MM.1S (cell line): ENCODE measurements at regions not wholly inside any gene's neighbourhood (a gene's known extent, or its start where the extent isn't known, plus 50 kb on each side); places are given as distances from the start of the nearest gene placed in this dataset.

Experiments
- DNase-seq: peaks from one replicate; pipeline ENCODE4 v3.0.0-alpha.2; 2015
- H2AFZ ChIP-seq: fragments of 300-600 bp; sonication (generic); 2 replicates; pipeline ENCODE4 v1.6.0; 2016; ENCODE audit warnings: antibody characterized with exemption, low read length
- H3F3A ChIP-seq: fragments of 300-600 bp; sonication (generic); 2 replicates; pipeline ENCODE4 v1.6.1; 2016; ENCODE audit warnings: mild to moderate bottlenecking, antibody characterized with exemption, low read length, moderate library complexity, mixed read lengths; ENCODE audit not compliant: insufficient read depth
- H3K27ac ChIP-seq: fragments of 300-600 bp; sonication (generic); 2 replicates; pipeline ENCODE4 v1.5.1; 2016; ENCODE audit warnings: mild to moderate bottlenecking, low read length
- H3K27me3 ChIP-seq: fragments of 300-600 bp; sonication (generic); replicated peaks from 2 replicates; pipeline ENCODE4 v1.6.0; 2016; ENCODE audit warnings: low read length; ENCODE audit not compliant: insufficient read depth
- H3K36me3 ChIP-seq: fragments of 300-600 bp; sonication (generic); replicated peaks from 2 replicates; pipeline ENCODE4 v1.6.1; 2016; ENCODE audit warnings: mild to moderate bottlenecking, low read length, mixed read lengths; ENCODE audit not compliant: insufficient read depth
- H3K4me1 ChIP-seq: fragments of 300-600 bp; sonication (generic); 2 replicates; pipeline ENCODE4 v1.6.1; 2016; ENCODE audit warnings: low read length, mixed read lengths
- H3K4me2 ChIP-seq: fragments of 300-600 bp; sonication (generic); 2 replicates; pipeline ENCODE4 v1.6.0; 2016; ENCODE audit warnings: low read depth, low read length
- H3K4me3 ChIP-seq: fragments of 300-600 bp; sonication (generic); 2 replicates; pipeline ENCODE4 v1.5.1; 2016; ENCODE audit warnings: low read length, mixed read lengths
- H3K79me2 ChIP-seq: fragments of 300-600 bp; sonication (generic); 2 replicates; pipeline ENCODE4 v1.6.1; 2016; ENCODE audit warnings: mixed run types, low read length, mixed read lengths
- H3K9ac ChIP-seq: fragments of 300-600 bp; sonication (generic); 2 replicates; pipeline ENCODE4 v1.6.1; 2016; ENCODE audit warnings: low read length, mixed read lengths
- H3K9me2 ChIP-seq: fragments of 300-600 bp; sonication (generic); replicated peaks from 2 replicates; pipeline ENCODE4 v1.6.1; 2016; ENCODE audit warnings: mild to moderate bottlenecking, low read length, mixed read lengths; ENCODE audit not compliant: insufficient read depth
- H3K9me3 ChIP-seq: fragments of 300-600 bp; sonication (generic); replicated peaks from 2 replicates; pipeline ENCODE4 v1.6.1; 2016; ENCODE audit warnings: mild to moderate bottlenecking, low read length, mixed read lengths; ENCODE audit not compliant: insufficient read depth
- H4K20me1 ChIP-seq: fragments of 300-600 bp; sonication (generic); 2 replicates; pipeline ENCODE4 v1.6.1; 2016; ENCODE audit warnings: mild to moderate bottlenecking, low read length, moderate library complexity, mixed read lengths; ENCODE audit not compliant: insufficient read depth
- EZH2 ChIP-seq: fragments of 300-600 bp; sonication (generic); optimal IDR thresholded peaks from 2 replicates; pipeline ENCODE3; 2017; ENCODE audit warnings: low read depth, mild to moderate bottlenecking, antibody characterized with exemption, low read length, mixed read lengths
- EZH2phosphoT487 ChIP-seq: fragments of 300-600 bp; sonication (generic); IDR thresholded peaks from 2 replicates; pipeline ENCODE4 v1.6.1; 2018; ENCODE audit warnings: antibody characterized with exemption, low read length
- TF ChIP-seq, protein P1 (sequence below): fragments of 300-600 bp; sonication (generic); IDR thresholded peaks from 2 replicates; pipeline ENCODE4 v1.5.1; 2016; ENCODE audit warnings: antibody characterized with exemption, low read length, mixed read lengths

DNA sequence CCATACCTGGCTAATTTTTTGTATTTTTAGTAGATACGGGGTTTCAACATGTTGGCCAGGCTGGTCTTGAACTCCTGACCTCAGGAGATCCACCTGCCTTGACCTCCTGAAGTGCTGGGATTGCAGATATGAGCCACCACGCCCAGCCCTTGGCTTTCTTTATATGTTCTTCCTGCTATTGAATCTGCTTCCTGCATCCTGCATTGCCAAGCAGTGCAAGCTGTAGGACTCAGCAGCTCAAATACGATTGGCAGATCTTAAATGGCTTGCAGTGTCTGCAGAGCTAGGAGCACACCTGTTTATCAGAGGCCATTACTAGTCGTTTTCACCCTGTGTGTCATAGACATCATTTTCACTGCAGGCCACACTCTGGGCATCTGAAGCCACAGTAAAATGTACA lies 426.2 kb upstream of the PPP2R3A start:
- Histone ChIP-seq H3K4me2 (no peak overlapping the region), H3K79me2 (no peaks in the 10 kb centered on the region), H3K4me1 (no peaks in the 10 kb centered on the region), H3K9me2 (no peaks in the 10 kb centered on the region), H3K27ac (no peak overlapping the region), H3K4me3 (no peak overlapping the region), H3K9me3 (no peaks in the 10 kb centered on the region), H3K9ac (no peak overlapping the region), H4K20me1 (no peaks in the 10 kb centered on the region), H3F3A (no peaks in the 10 kb centered on the region), H3K36me3 (no peaks in the 10 kb centered on the region), H2AFZ (no peak overlapping the region), H3K27me3 (no peaks in the 10 kb centered on the region)
- no peak for DNase-seq
- TF ChIP-seq, protein P1, sequence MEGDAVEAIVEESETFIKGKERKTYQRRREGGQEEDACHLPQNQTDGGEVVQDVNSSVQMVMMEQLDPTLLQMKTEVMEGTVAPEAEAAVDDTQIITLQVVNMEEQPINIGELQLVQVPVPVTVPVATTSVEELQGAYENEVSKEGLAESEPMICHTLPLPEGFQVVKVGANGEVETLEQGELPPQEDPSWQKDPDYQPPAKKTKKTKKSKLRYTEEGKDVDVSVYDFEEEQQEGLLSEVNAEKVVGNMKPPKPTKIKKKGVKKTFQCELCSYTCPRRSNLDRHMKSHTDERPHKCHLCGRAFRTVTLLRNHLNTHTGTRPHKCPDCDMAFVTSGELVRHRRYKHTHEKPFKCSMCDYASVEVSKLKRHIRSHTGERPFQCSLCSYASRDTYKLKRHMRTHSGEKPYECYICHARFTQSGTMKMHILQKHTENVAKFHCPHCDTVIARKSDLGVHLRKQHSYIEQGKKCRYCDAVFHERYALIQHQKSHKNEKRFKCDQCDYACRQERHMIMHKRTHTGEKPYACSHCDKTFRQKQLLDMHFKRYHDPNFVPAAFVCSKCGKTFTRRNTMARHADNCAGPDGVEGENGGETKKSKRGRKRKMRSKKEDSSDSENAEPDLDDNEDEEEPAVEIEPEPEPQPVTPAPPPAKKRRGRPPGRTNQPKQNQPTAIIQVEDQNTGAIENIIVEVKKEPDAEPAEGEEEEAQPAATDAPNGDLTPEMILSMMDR = no peak
- TF ChIP-seq EZH2phosphoT487 (no peak), EZH2 (no peak)

DNA sequence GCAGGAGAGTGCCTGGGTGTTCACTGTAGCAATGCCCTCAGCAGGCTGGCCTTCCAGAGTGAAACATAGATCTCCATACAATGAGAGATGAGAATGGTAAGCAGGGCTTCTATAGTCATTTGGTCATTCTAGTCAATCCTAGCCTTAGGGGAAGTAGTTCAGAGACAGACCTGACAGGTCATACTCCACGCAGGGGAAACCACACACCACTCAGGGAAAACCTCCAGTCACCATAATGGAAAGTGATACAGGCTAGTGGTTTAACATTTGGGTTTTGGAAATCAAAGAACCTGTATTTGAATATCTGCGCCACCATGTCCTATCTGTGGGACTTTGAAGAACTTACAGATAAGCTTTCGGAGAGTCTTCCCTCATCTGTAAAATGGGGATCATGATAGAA lies 425.7 kb upstream of the PPP2R3A start:
- Histone ChIP-seq H3K27me3 (no peaks in the 10 kb centered on the region), H3K9me3 (no peaks in the 10 kb centered on the region), H3K4me3 (no peak overlapping the region), H3K4me1 (no peaks in the 10 kb centered on the region), H3K9me2 (no peaks in the 10 kb centered on the region), H3F3A (no peaks in the 10 kb centered on the region), H3K36me3 (no peaks in the 10 kb centered on the region), H3K79me2 (no peaks in the 10 kb centered on the region), H2AFZ (no peak overlapping the region), H4K20me1 (no peaks in the 10 kb centered on the region), H3K4me2 (no peak overlapping the region), H3K9ac (no peak overlapping the region), H3K27ac (no peak overlapping the region)
- DNase-seq = no peak
- no peak for TF ChIP-seq EZH2phosphoT487
- no peak for TF ChIP-seq EZH2
- TF ChIP-seq, protein P1 = no peak

DNA sequence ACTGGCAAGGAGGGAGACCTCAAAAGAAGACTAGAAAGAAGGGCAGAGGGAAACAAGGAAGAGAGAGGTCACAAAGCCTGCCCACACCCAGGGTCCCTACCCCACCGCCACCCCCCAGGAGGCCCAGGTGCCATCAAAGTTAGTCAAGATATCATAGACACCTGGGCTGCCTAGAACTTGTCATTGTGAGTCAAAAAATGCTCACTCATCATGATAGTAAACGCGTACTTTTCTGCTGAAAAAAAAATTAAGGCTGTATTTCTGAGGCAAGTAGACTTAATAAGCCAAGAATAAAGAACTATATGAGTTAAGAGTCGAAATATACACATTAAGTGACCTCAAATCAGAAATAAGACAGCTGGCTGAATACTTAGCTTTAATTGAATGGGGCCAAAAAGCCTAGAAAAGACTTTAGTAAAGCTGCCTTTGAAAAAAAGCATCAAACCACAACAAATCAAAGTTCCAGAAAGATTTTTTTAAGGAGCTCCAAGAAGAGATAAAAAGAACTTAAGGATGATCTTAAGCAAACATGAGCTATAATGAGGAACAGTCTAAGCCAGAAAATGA lies 415.5 kb upstream of the PPP2R3A start:
- H3K27ac ChIP-seq = no peak overlapping the region
- no peaks in the 10 kb centered on the region for H3F3A ChIP-seq
- no peaks in the 10 kb centered on the region for H3K36me3 ChIP-seq
- no peaks in the 10 kb centered on the region for H3K4me1 ChIP-seq
- H3K4me3 ChIP-seq = no peak overlapping the region
- no peak overlapping the region for H3K9ac ChIP-seq
- H3K79me2 ChIP-seq = no peaks in the 10 kb centered on the region
- no peaks in the 10 kb centered on the region for H3K9me2 ChIP-seq
- no peaks in the 10 kb centered on the region for H4K20me1 ChIP-seq
- H3K4me2 ChIP-seq = no peak overlapping the region
- H3K9me3 ChIP-seq = no peaks in the 10 kb centered on the region
- no peak for DNase-seq
- H3K27me3 ChIP-seq = no peaks in the 10 kb centered on the region
- TF ChIP-seq EZH2phosphoT487 (no peak), EZH2 (no peak)
- TF ChIP-seq, protein P1 = no peak
- H2AFZ ChIP-seq = no peak overlapping the region
